ENCODE measurements at regions not wholly inside any gene's neighbourhood (a gene's known extent, or its start where the extent isn't known, plus 50 kb on each side); places are given as distances from the start of the nearest gene placed in this dataset.

DNA sequence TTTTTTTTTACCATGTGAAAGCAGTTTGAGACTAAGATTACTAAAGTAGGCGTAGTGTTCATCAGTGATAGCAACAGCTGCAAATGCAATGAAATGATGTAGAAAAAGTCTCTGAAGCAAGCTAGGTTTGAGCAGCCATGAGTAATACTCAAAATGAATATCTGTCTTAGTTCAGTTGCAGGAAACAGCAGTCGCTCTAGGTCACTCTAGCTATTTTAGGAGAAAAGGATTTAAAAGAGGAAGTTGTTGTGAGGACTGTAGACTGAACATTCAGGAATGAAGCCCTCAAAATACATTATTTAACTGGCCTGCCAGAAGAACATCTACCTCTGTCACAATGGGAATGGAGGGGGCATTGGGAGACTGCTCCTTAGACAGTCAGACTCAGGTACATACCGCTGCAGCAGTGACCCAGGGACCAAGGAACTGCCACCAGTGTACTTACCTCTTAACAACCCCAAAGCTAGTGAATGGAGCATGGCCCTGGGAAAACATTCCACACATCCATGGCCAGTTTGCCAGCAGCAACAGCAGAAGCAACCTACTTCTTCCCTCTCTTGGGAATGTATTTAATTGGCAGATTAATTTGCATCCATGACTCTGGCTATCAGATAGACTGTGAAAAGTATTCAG is 243.0 kb upstream of the KHDRBS2 start:
- H3K4me3 ChIP-seq (replicated peaks; ENCODE audit: insufficient read depth, low read length) = no peak overlapping the region
- H3K27me3 ChIP-seq (ENCODE audit: insufficient read depth, poor library complexity, severe bottlenecking) = no peaks in the 10 kb centered on the region
- TF ChIP-seq, protein P1, sequence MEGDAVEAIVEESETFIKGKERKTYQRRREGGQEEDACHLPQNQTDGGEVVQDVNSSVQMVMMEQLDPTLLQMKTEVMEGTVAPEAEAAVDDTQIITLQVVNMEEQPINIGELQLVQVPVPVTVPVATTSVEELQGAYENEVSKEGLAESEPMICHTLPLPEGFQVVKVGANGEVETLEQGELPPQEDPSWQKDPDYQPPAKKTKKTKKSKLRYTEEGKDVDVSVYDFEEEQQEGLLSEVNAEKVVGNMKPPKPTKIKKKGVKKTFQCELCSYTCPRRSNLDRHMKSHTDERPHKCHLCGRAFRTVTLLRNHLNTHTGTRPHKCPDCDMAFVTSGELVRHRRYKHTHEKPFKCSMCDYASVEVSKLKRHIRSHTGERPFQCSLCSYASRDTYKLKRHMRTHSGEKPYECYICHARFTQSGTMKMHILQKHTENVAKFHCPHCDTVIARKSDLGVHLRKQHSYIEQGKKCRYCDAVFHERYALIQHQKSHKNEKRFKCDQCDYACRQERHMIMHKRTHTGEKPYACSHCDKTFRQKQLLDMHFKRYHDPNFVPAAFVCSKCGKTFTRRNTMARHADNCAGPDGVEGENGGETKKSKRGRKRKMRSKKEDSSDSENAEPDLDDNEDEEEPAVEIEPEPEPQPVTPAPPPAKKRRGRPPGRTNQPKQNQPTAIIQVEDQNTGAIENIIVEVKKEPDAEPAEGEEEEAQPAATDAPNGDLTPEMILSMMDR (IDR thresholded peaks at IDR 0.05; ENCODE audit: insufficient read depth, low read length) = no peak
- TF ChIP-seq SPI1 (IDR thresholded peaks at IDR 0.05; ENCODE audit: borderline replicate concordance, low read depth) (no peak), POLR2AphosphoS5 (IDR thresholded peaks at IDR 0.05; ENCODE audit: low read depth) (no peak), GABPA (IDR thresholded peaks at IDR 0.05; ENCODE audit: low read depth) (no peak)
- TF ChIP-seq, protein P2, sequence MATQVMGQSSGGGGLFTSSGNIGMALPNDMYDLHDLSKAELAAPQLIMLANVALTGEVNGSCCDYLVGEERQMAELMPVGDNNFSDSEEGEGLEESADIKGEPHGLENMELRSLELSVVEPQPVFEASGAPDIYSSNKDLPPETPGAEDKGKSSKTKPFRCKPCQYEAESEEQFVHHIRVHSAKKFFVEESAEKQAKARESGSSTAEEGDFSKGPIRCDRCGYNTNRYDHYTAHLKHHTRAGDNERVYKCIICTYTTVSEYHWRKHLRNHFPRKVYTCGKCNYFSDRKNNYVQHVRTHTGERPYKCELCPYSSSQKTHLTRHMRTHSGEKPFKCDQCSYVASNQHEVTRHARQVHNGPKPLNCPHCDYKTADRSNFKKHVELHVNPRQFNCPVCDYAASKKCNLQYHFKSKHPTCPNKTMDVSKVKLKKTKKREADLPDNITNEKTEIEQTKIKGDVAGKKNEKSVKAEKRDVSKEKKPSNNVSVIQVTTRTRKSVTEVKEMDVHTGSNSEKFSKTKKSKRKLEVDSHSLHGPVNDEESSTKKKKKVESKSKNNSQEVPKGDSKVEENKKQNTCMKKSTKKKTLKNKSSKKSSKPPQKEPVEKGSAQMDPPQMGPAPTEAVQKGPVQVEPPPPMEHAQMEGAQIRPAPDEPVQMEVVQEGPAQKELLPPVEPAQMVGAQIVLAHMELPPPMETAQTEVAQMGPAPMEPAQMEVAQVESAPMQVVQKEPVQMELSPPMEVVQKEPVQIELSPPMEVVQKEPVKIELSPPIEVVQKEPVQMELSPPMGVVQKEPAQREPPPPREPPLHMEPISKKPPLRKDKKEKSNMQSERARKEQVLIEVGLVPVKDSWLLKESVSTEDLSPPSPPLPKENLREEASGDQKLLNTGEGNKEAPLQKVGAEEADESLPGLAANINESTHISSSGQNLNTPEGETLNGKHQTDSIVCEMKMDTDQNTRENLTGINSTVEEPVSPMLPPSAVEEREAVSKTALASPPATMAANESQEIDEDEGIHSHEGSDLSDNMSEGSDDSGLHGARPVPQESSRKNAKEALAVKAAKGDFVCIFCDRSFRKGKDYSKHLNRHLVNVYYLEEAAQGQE (IDR thresholded peaks at IDR 0.05; ENCODE audit: insufficient replicate concordance, low read depth) = no peak
- H3K27ac ChIP-seq (replicated peaks) = no peak overlapping the region
- DNase-seq (ENCODE audit: low read depth in 1 of 2, low spot score in 1 of 2) = no peak

DNA sequence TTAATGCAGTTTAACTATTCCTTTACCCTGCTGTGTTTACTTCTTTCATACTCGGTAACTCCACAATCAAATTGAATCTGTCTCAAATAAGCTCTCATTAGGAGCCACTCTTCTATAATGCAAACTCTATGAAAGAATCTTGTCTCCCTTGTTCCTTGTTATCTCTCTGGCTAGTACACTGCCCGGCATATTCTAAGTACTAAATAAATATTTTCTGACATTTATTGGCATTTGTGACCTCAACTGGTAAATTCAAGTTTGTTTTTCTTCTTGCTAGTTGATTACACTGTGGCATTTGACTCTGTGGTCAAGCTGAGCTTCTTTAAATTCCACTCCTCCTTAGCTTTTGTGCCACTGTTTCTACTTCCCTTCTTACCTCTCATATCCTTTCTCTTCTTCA is 237.6 kb upstream of the KHDRBS2 start:
- no peak overlapping the region for H3K27ac ChIP-seq (replicated peaks)
- DNase-seq (ENCODE audit: low read depth in 1 of 2, low spot score in 1 of 2) = no peak
- H3K27me3 ChIP-seq (ENCODE audit: insufficient read depth, poor library complexity, severe bottlenecking) = no peaks in the 10 kb centered on the region
- no peak overlapping the region for H3K4me3 ChIP-seq (replicated peaks; ENCODE audit: insufficient read depth, low read length)
- no peak for TF ChIP-seq SPI1 (IDR thresholded peaks at IDR 0.05; ENCODE audit: borderline replicate concordance, low read depth)
- TF ChIP-seq, protein P2 (IDR thresholded peaks at IDR 0.05; ENCODE audit: insufficient replicate concordance, low read depth) = no peak
- TF ChIP-seq, protein P1 (IDR thresholded peaks at IDR 0.05; ENCODE audit: insufficient read depth, low read length) = no peak
- TF ChIP-seq POLR2AphosphoS5 (IDR thresholded peaks at IDR 0.05; ENCODE audit: low read depth) = no peak
- TF ChIP-seq GABPA (IDR thresholded peaks at IDR 0.05; ENCODE audit: low read depth) = no peak

DNA sequence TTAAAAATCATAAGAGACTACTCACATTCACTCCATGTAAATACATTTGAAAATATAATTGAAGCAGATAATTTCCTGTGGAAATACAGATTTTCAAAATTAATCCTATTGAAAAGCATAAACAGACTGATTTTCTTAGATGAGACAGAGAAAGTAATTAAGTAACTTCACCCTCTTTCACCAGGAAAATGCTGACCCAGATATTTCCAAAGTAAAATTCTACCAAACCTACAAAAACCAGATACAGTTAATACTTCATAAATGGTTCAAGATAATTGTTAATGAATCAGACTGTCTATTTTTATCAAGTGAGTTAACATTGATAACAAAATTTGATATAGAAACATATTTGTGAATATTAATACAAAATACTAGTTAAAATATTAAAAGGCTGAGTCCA is 233.5 kb upstream of the KHDRBS2 start:
- TF ChIP-seq GABPA (IDR thresholded peaks at IDR 0.05; ENCODE audit: low read depth) (no peak), POLR2AphosphoS5 (IDR thresholded peaks at IDR 0.05; ENCODE audit: low read depth) (no peak), SPI1 (IDR thresholded peaks at IDR 0.05; ENCODE audit: borderline replicate concordance, low read depth) (no peak)
- TF ChIP-seq, protein P1 (IDR thresholded peaks at IDR 0.05; ENCODE audit: insufficient read depth, low read length) = no peak
- TF ChIP-seq, protein P2 (IDR thresholded peaks at IDR 0.05; ENCODE audit: insufficient replicate concordance, low read depth) = no peak
- DNase-seq (ENCODE audit: low read depth in 1 of 2, low spot score in 1 of 2) = no peak
- H3K27ac ChIP-seq (replicated peaks) = no peak overlapping the region
- no peak overlapping the region for H3K4me3 ChIP-seq (replicated peaks; ENCODE audit: insufficient read depth, low read length)
- H3K27me3 ChIP-seq (ENCODE audit: insufficient read depth, poor library complexity, severe bottlenecking) = no peaks in the 10 kb centered on the region
